Lower lobe of right lung (tissue), 2 donors: ENCODE measurements at regions not wholly inside any gene's neighbourhood (a gene's known extent, or its start where the extent isn't known, plus 50 kb on each side); places are given as distances from the start of the nearest gene placed in this dataset.
"Not testable (repeated sequence)": the region's sequence is repeated elsewhere in the genome, so short reads cannot be mapped to it uniquely, and the experiment has no call there.

Source experiments
- ATAC-seq, 2 donors: fragments of 200-7000 bp; cut with Tn5 transposase; one replicate each; pipeline ENCODE4 v1.9.1; 2020 to 2022; ENCODE audit warnings: mild to moderate bottlenecking in 2 of 2, moderate library complexity in 2 of 2
- DNase-seq: peaks from one replicate; pipeline ENCODE4 v3.0.0-alpha.2; 2020
- H3K27ac ChIP-seq: fragments of 200-600 bp; one replicate; pipeline ENCODE4 v1.8.0; 2022
- H3K27me3 ChIP-seq: fragments of 200-600 bp; one replicate; pipeline ENCODE4 v1.8.0; 2022; ENCODE audit warnings: low read depth
- H3K36me3 ChIP-seq: fragments of 200-600 bp; one replicate; pipeline ENCODE4 v1.8.0; 2022; ENCODE audit warnings: mild to moderate bottlenecking
- H3K4me1 ChIP-seq: fragments of 200-600 bp; one replicate; pipeline ENCODE4 v1.8.0; 2022
- H3K4me3 ChIP-seq: fragments of 200-600 bp; one replicate; pipeline ENCODE4 v1.8.0; 2022; ENCODE audit warnings: mild to moderate bottlenecking
- H3K9me3 ChIP-seq: fragments of 200-600 bp; one replicate; pipeline ENCODE4 v1.8.0; 2022
- CTCF ChIP-seq: fragments of 200-600 bp; IDR thresholded peaks from one replicate; pipeline ENCODE4 v1.8.0; 2022; ENCODE audit warnings: antibody characterized with exemption, mild to moderate bottlenecking
- intact Hi-C: fragments of 100-400 bp; cut with DNase I; formaldehyde crosslinking; loops from one replicate; pipeline ENCODE4 v1.11.0; 2022
- donor health status: DM: no; HTN: yes; CAD: no; lungs with severe emphysema.

GRCh38 chr3:17820275-17820674 is 77.8 kb upstream of the TBC1D5 start:
- intact Hi-C loops = no loop called here
- Histone ChIP-seq H3K27ac (no peak overlapping the region), H3K4me3 (no peak overlapping the region), H3K9me3 (no peaks in the 10 kb centered on the region), H3K27me3 (no peaks in the 10 kb centered on the region), H3K4me1 (no peaks in the 10 kb centered on the region), H3K36me3 (no peaks in the 10 kb centered on the region)
- TF ChIP-seq CTCF = no peak
- DNase-seq (no peak), ATAC-seq (no peak)

- H3K27ac ChIP-seq, H3K36me3 ChIP-seq, DNase-seq, H3K4me1 ChIP-seq, H3K27me3 ChIP-seq, ATAC-seq, H3K9me3 ChIP-seq, intact Hi-C loops, H3K4me3 ChIP-seq: not testable (repeated sequence)
These were observed 75.5 kb upstream of the TBC1D5 start for GRCh38 chr3:17817973-17818372.

- H3K4me3 ChIP-seq = no peak overlapping the region
- no peaks in the 10 kb centered on the region for H3K27me3 ChIP-seq
- H3K27ac ChIP-seq = no peak overlapping the region
- H3K4me1 ChIP-seq = no peaks in the 10 kb centered on the region
- ATAC-seq (no peak), DNase-seq (no peak)
- no peaks in the 10 kb centered on the region for H3K36me3 ChIP-seq
- TF ChIP-seq CTCF = no peak
- intact Hi-C loops = no loop called here
- no peaks in the 10 kb centered on the region for H3K9me3 ChIP-seq
These were observed 75.1 kb upstream of the TBC1D5 start for GRCh38 chr3:17817545-17817944.

- H3K9me3 ChIP-seq, ATAC-seq, H3K27me3 ChIP-seq, H3K4me1 ChIP-seq, DNase-seq, H3K27ac ChIP-seq, intact Hi-C loops, H3K4me3 ChIP-seq, H3K36me3 ChIP-seq: not testable (repeated sequence)
These were observed 74.4 kb upstream of the TBC1D5 start for GRCh38 chr3:17816839-17817238.

GRCh38 chr3:17812328-17812727 is 69.9 kb upstream of the TBC1D5 start:
- ATAC-seq, H3K27me3 ChIP-seq, H3K4me3 ChIP-seq, DNase-seq, H3K36me3 ChIP-seq, intact Hi-C loops, H3K27ac ChIP-seq, H3K9me3 ChIP-seq, H3K4me1 ChIP-seq: not testable (repeated sequence)

GRCh38 chr3:17811646-17812045 is 69.2 kb upstream of the TBC1D5 start:
- intact Hi-C loops = no loop called here
- Histone ChIP-seq H3K4me1 (no peaks in the 10 kb centered on the region), H3K36me3 (no peaks in the 10 kb centered on the region), H3K4me3 (no peak overlapping the region), H3K9me3 (no peaks in the 10 kb centered on the region), H3K27ac (no peak overlapping the region), H3K27me3 (no peaks in the 10 kb centered on the region)
- ATAC-seq (no peak), DNase-seq (no peak)
- no peak for TF ChIP-seq CTCF

- TF ChIP-seq CTCF = no peak
- no peak for DNase-seq
- Histone ChIP-seq H3K36me3 (no peaks in the 10 kb centered on the region), H3K4me1 (no peaks in the 10 kb centered on the region), H3K27ac (no peak overlapping the region), H3K9me3 (no peaks in the 10 kb centered on the region), H3K4me3 (no peak overlapping the region), H3K27me3 (no peaks in the 10 kb centered on the region)
- intact Hi-C loops = no loop called here
- no peak for ATAC-seq
These were observed 68.3 kb upstream of the TBC1D5 start for GRCh38 chr3:17810759-17811158.
